ENCODE measurements at regions not wholly inside any gene's neighbourhood (a gene's known extent, or its start where the extent isn't known, plus 50 kb on each side); places are given as distances from the start of the nearest gene placed in this dataset.

DNA sequence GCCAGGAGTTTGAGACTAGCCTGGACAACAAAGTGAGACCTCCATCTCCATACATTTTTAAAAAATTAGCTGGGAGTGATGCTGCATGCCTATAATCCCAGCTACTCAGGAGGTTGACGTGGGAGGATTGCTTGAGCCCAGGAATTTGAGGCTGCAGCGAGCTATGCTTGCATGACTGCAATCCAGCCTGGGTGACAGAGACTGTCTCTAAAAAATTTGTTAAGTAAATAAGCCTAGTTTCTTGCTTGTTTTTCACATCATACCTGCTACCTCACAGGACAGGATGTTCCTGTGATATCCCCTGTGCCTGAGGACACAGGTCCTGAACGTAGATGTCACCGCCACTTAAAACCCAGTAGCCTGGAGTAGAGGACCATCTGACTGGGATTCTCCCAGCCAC lies 348.6 kb downstream of the MN1 start:
- DNase-seq (ENCODE audit: low read depth), result no peak

DNA sequence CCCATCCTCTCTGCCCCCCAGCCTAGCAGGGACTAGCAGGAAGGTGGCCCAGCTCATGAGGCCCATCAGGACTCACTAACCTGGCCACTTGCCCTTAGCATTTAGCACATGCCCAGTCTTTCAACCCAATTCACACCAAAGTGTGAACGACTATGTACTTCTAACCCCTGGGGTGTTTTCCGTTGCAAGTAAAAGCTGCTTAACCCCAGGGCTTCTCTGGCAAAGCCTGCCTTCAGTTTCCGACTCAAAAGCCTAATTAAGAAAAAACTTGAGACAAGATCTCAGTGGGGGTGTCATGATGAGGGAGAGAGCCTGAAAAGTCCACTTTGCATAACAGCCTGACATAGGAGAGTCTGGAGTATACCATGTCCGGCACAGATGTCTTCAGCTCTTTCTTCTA lies 347.8 kb downstream of the MN1 start:
- no peak for DNase-seq (ENCODE audit: low read depth)

DNA sequence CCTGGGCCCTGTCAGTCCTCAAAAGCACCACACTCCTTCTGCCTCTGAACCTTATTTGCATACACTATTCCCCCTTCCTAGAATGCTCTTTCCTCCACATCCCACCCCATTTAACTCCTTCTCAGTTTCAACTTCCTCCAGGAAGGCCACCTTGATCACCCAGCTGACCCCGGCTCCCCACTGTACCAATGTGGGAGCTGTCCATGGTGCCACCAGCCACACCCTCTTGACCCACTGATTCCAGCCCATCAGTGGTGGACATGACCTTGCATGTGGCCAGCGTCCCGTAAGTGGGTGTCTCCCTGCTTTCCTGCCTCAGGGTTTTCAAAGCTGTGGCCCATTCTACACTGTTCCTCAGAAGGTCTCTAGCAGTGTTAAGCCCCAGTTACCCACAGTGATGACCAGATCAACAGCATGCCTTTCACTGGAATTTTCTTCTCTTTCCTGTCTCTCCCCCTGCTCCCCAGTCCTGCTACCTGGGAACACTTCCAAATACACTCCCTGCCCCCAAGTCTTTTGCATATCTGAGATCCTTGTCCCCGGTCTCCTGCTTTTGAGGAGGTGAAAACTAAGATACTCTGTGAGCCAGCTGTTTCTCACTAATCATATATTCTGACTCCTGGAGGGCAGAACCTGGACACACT lies 346.6 kb downstream of the MN1 start:
- no peak for DNase-seq (ENCODE audit: low read depth)

DNA sequence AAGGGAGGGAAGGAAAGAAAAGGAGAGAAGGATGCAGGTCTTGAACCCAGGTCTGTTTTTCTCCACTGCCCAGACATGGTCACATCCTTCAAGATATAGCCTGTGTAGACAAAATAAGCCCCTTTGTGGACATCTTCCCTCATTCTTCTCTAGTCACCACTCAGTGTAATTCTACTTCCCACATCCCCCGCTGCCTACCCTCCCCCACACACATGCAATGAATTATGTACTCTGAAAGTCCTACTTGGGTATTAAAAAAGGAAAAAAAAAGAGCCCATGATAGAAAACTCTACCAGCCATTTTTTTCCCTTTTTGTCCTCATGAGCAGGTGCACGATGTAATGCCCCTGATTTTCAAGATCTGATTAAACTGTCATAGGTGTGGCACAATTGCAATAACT lies 346.0 kb downstream of the MN1 start:
- no peak for DNase-seq (ENCODE audit: low read depth)

GRCh38 chr22:27456696-27457503 lies 344.7 kb downstream of the MN1 start:
- no peak for DNase-seq (ENCODE audit: low read depth)

- DNase-seq (ENCODE audit: low read depth), result no peak
Measured at GRCh38 chr22:27459999-27460398, 341.6 kb downstream of the MN1 start.

DNA sequence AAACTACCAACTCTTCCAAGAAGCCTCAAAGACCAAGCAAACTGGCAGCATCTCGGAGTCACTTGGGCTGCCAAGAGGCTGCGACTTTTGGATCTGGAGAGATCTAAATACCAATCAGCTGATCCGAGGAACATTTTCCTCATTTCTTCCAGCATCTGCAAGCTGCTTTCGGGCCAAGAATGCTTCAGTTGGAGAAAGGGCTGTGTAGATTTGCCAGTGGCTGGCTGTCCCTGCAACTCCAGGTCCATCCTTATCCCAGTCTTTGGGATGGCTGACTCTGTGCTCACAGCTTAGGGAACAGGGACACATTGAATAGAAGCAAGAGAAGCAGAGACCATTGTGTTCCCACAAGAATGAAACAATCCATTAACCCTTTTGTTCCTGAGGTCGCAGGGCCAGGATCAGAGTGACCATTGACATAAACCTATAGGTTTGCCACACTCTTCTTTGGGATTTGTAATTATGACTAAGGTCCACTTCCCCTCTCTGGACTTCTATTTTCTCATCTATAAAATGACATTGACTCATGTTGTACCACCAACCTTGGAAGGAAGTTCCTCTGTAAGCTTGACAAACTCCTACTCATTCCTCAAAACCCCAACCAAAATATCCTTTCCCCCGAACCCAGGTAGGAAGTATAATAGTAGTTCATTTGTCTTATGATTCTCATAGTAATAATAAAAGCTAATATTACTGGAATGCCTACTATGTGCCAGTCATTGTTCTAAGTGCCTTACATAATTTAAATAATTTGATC lies 340.8 kb downstream of the MN1 start:
- no peak for DNase-seq (ENCODE audit: low read depth)

GRCh38 chr22:27461470-27461869 lies 340.1 kb downstream of the MN1 start:
- no peak for DNase-seq (ENCODE audit: low read depth)

DNA sequence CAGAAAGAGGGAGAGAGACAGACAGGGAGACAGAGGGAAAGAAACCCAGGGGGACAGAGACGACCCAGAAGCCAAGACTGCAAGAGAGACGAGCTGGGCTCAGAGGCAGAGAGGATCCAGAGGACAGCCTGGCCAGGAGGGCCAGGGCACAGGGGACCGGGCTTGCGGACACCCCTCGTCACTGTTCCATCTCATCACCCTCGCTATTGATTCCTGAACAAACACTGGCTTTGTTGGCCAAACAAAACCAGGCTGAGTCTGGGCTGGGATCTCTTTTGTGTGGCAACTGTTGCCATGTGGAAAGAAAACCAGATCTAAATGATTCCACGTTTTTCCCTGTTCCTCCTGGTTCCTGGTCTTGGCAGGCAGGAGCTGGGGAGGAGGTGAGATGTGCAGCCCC lies 339.4 kb downstream of the MN1 start:
- no peak for DNase-seq (ENCODE audit: low read depth)

- no peak for DNase-seq (ENCODE audit: low read depth)
Measured at GRCh38 chr22:27463121-27463660, 338.4 kb downstream of the MN1 start.

DNA sequence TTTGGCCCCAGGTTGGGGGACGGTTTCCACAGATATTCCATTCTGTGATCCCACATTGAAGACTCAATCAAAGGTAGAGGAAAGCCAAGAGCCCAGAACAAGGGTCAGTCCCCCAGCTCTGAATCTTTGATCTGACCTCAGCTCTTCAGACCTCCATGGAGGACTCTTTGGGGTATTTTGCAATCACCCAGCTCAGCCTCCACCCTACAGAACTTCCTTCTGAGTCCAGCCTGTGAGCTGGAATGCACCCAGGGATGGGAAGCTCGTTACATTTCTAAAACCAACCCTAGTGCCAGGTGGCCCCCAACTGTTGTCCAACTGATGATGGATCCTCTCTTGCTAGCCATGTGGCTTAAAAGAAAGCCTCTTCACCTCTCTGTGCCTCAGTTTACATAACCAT lies 335.3 kb downstream of the MN1 start:
- no peak for DNase-seq (ENCODE audit: low read depth)

- DNase-seq (ENCODE audit: low read depth), result no peak
Measured at GRCh38 chr22:27466778-27467438, 334.6 kb downstream of the MN1 start.

GRCh38 chr22:27467711-27468110 lies 333.8 kb downstream of the MN1 start:
- no peak for DNase-seq (ENCODE audit: low read depth)

DNA sequence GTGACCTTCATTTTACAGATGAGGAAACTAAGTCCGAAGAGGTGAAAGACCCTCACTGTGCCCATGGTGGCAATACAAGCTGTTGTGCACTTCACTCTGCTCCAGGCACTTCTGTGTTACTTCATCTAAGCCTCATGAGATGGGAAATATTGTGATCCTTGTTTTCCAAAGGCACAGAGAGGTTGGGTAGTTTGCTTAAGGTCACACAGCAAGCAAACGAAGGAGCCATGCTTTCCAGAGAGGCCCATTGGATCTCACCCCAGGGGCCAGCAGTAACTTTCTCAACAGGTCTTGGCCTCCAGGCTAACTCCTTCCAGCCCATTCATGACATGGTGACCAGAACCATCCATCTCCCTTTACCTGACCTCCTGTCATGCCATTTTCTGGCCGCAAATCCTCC lies 332.8 kb downstream of the MN1 start:
- no peak for DNase-seq (ENCODE audit: low read depth)

DNA sequence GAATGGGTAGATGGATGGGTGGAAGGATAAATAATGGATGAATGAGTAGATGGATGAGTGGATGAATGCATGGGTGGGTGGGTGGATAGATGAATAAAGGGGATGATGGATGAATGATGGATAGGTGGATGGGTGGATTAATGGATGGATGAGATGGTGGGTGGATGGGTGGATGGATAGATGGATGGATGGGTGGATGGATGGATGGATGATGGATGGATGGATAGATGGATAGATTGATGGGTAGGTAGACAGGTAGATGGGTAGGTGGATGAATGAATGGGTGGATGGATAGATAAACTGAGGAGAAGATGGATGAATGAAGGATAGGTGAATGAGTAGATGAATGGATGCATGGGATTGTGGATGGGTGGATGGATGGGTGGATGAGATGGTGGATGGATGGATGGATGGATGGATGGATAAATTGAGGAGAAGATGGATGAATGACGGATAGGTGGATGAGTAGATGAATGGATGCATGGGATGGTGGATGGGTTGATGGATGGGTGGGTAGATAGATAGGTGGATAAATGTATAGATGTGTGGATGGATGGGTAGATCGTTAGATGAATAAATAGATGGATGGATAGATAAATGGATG lies 331.3 kb downstream of the MN1 start:
- no peak for DNase-seq (ENCODE audit: low read depth)

DNA sequence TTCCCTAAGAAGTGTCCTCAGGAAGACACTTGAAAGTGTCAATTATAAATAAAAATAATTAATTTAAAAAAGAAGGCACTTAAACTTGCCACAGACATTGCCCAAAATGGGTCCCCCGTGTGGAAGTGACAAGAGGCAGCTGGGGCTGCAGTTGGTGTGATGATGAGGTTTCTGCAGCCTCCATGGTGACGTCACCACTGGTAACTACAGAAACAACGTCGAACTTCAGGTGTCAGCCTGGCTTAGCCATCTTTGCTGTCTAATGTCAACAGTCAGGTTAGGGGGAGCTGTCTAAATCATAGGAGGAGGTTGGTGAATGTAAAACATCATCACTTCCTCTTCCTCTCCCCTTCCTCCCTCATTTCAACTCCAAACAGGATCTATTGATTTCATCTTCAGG lies 328.6 kb downstream of the MN1 start:
- DNase-seq (ENCODE audit: low read depth), result no peak

DNA sequence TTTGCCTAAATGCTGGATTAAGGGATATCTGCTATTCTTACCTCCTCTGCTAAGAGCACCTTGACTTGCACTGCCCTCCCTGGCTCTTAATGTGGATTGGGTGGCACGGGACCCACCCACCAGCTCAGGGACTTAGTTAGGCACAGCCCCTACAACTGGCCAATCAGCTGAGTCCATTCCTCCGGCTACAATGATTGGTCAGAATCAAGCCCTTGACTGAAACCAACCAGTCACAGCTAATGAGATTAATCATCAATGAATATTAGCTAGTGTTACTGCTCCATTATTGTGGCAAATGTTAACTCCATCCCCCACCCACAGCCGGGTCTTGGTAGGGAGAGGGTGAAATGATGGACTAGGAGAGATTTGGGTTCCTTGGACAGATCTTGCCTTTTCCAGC lies 328.0 kb downstream of the MN1 start:
- no peak for DNase-seq (ENCODE audit: low read depth)

DNA sequence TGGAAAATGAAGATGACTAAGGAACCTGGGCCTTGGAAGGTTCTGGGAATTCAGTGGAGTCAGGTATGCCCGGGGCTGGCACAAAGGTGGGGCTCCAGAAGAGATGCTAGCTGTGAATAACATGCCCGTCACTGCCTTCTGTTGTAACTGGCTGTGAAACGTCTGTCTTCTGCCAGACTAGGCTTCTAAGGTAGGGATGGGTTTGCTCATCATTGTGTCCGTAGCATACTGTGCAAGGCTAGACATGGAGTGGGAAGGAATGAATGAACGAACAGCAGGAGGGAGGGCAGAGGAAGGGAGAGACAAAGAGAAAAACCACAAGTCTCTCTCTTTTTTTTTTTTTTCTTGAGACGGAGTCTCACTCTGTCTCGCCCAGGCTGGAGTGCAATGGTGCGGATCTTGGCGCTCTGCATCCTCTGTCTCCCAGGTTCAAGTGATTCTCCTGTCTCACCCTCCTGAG lies 327.4 kb downstream of the MN1 start:
- no peak for DNase-seq (ENCODE audit: low read depth)

GRCh38 chr22:27474711-27475547 lies 326.6 kb downstream of the MN1 start:
- DNase-seq (ENCODE audit: low read depth), result no peak

DNA sequence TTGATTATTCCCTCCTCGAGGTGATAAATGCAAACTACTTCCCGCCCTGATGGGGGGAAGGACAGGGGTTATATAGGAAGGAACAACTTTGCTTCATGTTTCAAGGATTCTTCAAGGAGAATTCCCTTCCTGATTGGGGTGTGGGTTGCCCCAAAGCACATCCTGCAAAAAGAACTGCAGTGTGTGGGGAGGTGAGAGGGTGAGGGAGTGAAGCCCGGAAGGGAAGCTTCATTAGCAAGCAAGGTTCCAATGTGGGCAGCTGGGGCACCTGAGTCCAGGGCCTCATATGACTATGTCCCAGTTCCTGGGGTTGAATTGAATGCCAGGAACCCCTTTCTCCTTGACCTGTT lies 326.0 kb downstream of the MN1 start:
- no peak for DNase-seq (ENCODE audit: low read depth)

DNA sequence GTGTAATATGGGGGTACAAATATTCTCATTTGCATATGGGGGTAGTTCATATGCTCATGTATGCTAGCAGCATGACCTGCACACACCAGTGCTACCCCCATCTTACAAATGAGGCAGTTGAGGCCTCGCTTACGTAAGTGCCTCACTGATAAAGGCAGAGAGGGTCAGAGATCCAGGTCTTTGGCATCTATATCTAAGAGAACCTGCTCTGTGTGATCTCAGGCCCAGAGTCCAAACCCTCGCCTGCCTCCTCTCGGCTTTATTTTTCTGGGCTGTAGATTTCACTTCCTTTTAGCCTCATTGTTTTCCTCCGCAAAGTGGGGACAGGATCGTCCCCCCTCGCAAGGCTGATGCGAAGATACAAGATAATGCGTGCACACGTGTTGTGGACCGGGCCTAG lies 325.2 kb downstream of the MN1 start:
- no peak for DNase-seq (ENCODE audit: low read depth)
